Tibial nerve (tissue), 3 donors: ENCODE measurements at regions not wholly inside any gene's neighbourhood (a gene's known extent, or its start where the extent isn't known, plus 50 kb on each side); places are given as distances from the start of the nearest gene placed in this dataset.

ENCODE experiments used
- POLR2A ChIP-seq, 2 donors: fragments of 450-650 bp; IDR thresholded peaks; one replicate each; pipeline ENCODE4 v1.6.1; 2017; ENCODE audit warnings: antibody characterized with exemption in 2 of 2, mild to moderate bottlenecking in 2 of 2, moderate library complexity in 2 of 2
- TF ChIP-seq, protein P1 (sequence below), 5 experiments: fragments of 200-600 bp in 3 of 5; fragments of 450-650 bp in 2 of 5; sonication (generic) in 3 of 5; IDR thresholded peaks; one replicate each; pipeline ENCODE4 v1.5.1; 2016 to 2019; ENCODE audit warnings: antibody characterized with exemption in 5 of 5, mild to moderate bottlenecking in 3 of 5, moderate library complexity in 2 of 5

DNA sequence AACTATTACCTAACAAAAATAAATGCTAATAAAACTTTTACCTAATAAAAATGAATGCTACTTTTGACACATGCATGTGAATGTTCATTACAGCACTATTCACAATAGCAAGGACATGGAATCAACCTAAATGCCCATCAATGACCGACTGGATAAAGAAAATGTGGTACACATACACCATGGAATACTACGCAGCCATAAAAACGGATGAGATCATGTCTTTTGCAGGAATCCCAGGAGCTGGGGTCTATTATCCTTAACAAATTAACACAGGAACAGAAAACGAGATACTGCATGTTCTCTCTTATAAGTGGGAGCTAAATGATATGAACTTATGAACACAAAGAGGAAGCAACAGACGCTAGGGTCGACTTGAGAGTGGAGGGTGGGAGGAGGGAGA lies 88.1 kb upstream of the FAM204A start:
- TF ChIP-seq, protein P1, sequence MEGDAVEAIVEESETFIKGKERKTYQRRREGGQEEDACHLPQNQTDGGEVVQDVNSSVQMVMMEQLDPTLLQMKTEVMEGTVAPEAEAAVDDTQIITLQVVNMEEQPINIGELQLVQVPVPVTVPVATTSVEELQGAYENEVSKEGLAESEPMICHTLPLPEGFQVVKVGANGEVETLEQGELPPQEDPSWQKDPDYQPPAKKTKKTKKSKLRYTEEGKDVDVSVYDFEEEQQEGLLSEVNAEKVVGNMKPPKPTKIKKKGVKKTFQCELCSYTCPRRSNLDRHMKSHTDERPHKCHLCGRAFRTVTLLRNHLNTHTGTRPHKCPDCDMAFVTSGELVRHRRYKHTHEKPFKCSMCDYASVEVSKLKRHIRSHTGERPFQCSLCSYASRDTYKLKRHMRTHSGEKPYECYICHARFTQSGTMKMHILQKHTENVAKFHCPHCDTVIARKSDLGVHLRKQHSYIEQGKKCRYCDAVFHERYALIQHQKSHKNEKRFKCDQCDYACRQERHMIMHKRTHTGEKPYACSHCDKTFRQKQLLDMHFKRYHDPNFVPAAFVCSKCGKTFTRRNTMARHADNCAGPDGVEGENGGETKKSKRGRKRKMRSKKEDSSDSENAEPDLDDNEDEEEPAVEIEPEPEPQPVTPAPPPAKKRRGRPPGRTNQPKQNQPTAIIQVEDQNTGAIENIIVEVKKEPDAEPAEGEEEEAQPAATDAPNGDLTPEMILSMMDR (IDR thresholded peaks at IDR 0.05): no peak
- TF ChIP-seq POLR2A (IDR thresholded peaks at IDR 0.05): no peak
